ENCODE measurements at regions not wholly inside any gene's neighbourhood (a gene's known extent, or its start where the extent isn't known, plus 50 kb on each side); places are given as distances from the start of the nearest gene placed in this dataset.

GRCh38 chr14:88064841-88065240, 59.9 kb downstream of the GPR65 start:
- no peaks in the 10 kb centered on the region for H4K20me1 ChIP-seq (replicated peaks; ENCODE audit: insufficient read depth)
- H3K4me2 ChIP-seq: no peak overlapping the region
- no peaks in the 10 kb centered on the region for H3F3A ChIP-seq (replicated peaks; ENCODE audit: low read depth)
- Mint-ChIP-seq H3K36me3 (ENCODE audit: low read depth) (no peaks in the 10 kb centered on the region; the same call in 2 of the 3 replicates), H3K4me1 (no peaks in the 10 kb centered on the region), H3K9me3 (no peaks in the 10 kb centered on the region; the same call in 2 of the 3 replicates), H3K4me3 (no peak overlapping the region), H3K27me3 (ENCODE audit: insufficient read depth, low read depth, poor library complexity) (no peaks in the 10 kb centered on the region), H3K27ac (no peak overlapping the region)
- H2AFZ ChIP-seq: no peak overlapping the region
- H3K9me2 ChIP-seq (ENCODE audit: insufficient read depth): no peaks in the 10 kb centered on the region; the same call in 1 of the 2 replicates
- H3K4me3 ChIP-seq: no peak overlapping the region
- no peak for TF ChIP-seq POLR2AphosphoS5 (IDR thresholded peaks at IDR 0.05; ENCODE audit: low read depth)
- no peak for TF ChIP-seq JUNB (IDR thresholded peaks at IDR 0.05; ENCODE audit: unreplicated experiment)
- no peak for TF ChIP-seq EZH2phosphoT487 (IDR thresholded peaks at IDR 0.05; ENCODE audit: unreplicated experiment)
- TF ChIP-seq EZH2 (IDR thresholded peaks at IDR 0.05; ENCODE audit: low read depth, unreplicated experiment): no peak
- TF ChIP-seq ZNF331 (CRISPR knock-in tag; IDR thresholded peaks at IDR 0.05; ENCODE audit: low read depth): no peak
- TF ChIP-seq STAT1 (IDR thresholded peaks at IDR 0.05; ENCODE audit: unreplicated experiment): no peak
- no peak for TF ChIP-seq ZNF462 (CRISPR knock-in tag; IDR thresholded peaks at IDR 0.05)
- no peak for TF ChIP-seq CTCF (conservative IDR thresholded peaks at IDR 0.05; ENCODE audit: low read depth in 2 of 2)
- TF ChIP-seq ETS1 (IDR thresholded peaks at IDR 0.05): no peak
- TF ChIP-seq REST (IDR thresholded peaks at IDR 0.05; ENCODE audit: unreplicated experiment): no peak
- TF ChIP-seq NANOG (IDR thresholded peaks at IDR 0.05; ENCODE audit: borderline replicate concordance): no peak
- no peak for TF ChIP-seq CREB1 (CRISPR knock-in tag; IDR thresholded peaks at IDR 0.05; ENCODE audit: low read depth)
- TF ChIP-seq ZNF114 (CRISPR knock-in tag; IDR thresholded peaks at IDR 0.05): no peak
- no peak overlapping the region for H3K27ac ChIP-seq (ENCODE audit: low read depth)
- no peaks in the 10 kb centered on the region for H3K36me3 ChIP-seq (ENCODE audit: insufficient read depth)
- H3K27me3 ChIP-seq (ENCODE audit: insufficient read depth): no peaks in the 10 kb centered on the region
- ATAC-seq: no peak
- H3K79me2 ChIP-seq (replicated peaks; ENCODE audit: insufficient read depth): no peaks in the 10 kb centered on the region
- no peak for DNase-seq (ENCODE audit: low spot score)
- no peaks in the 10 kb centered on the region for H3K4me1 ChIP-seq (ENCODE audit: insufficient read depth)

Data from GM23338 (cell line).